ENCODE measurements at regions not wholly inside any gene's neighbourhood (a gene's known extent, or its start where the extent isn't known, plus 50 kb on each side); places are given as distances from the start of the nearest gene placed in this dataset.
A peak's percentile ranks its signal among the peaks of the same experiment; 100 is the strongest.

- no peaks in the 10 kb centered on the region for H3K36me3 Mint-ChIP-seq (ENCODE audit: low read depth)
- H3K9me3 Mint-ChIP-seq = peaks cover 9% of the 10 kb centered on the region; the same call in 1 of the 2 replicates
- no peak overlapping the region for H3K27ac Mint-ChIP-seq
- no peak for DNase-seq
- no peak overlapping the region for H3K4me3 Mint-ChIP-seq
- no peaks in the 10 kb centered on the region for H3K4me1 Mint-ChIP-seq (ENCODE audit: low read depth)
- no peaks in the 10 kb centered on the region for H3K27me3 Mint-ChIP-seq (ENCODE audit: insufficient read depth)
- no peak for TF ChIP-seq CTCF (IDR thresholded peaks at IDR 0.05)
Observed at GRCh38 chr12:85445060-85445938, 165.3 kb downstream of the ALX1 start.

- no peak for DNase-seq
- H3K27me3 Mint-ChIP-seq (ENCODE audit: insufficient read depth) = no peaks in the 10 kb centered on the region
- no peak overlapping the region for H3K27ac Mint-ChIP-seq
- no peaks in the 10 kb centered on the region for H3K4me1 Mint-ChIP-seq (ENCODE audit: low read depth)
- no peaks in the 10 kb centered on the region; the same call in 1 of the 2 replicates for H3K9me3 Mint-ChIP-seq
- H3K4me3 Mint-ChIP-seq = no peak overlapping the region
- no peaks in the 10 kb centered on the region for H3K36me3 Mint-ChIP-seq (ENCODE audit: low read depth)
- TF ChIP-seq CTCF (IDR thresholded peaks at IDR 0.05) = no peak
Observed at GRCh38 chr12:85448031-85448430, 168.0 kb downstream of the ALX1 start.

GRCh38 chr12:85448548-85449139 is 168.6 kb downstream of the ALX1 start:
- Mint-ChIP-seq H3K27me3 (ENCODE audit: insufficient read depth) (no peaks in the 10 kb centered on the region), H3K9me3 (no peaks in the 10 kb centered on the region; the same call in 1 of the 2 replicates), H3K36me3 (ENCODE audit: low read depth) (no peaks in the 10 kb centered on the region), H3K4me1 (ENCODE audit: low read depth) (no peaks in the 10 kb centered on the region), H3K4me3 (no peak overlapping the region), H3K27ac (no peak overlapping the region)
- no peak for DNase-seq
- peak; percentile 72; the same call in 1 of the 2 replicates for TF ChIP-seq CTCF (IDR thresholded peaks at IDR 0.05)

GRCh38 chr12:85457016-85457415 is 177.0 kb downstream of the ALX1 start:
- no peaks in the 10 kb centered on the region for H3K9me3 Mint-ChIP-seq
- no peaks in the 10 kb centered on the region; the same call in 1 of the 2 replicates for H3K27me3 Mint-ChIP-seq (ENCODE audit: insufficient read depth)
- no peaks in the 10 kb centered on the region for H3K36me3 Mint-ChIP-seq (ENCODE audit: low read depth)
- no peak overlapping the region for H3K4me3 Mint-ChIP-seq
- no peak overlapping the region for H3K27ac Mint-ChIP-seq
- DNase-seq = no peak
- H3K4me1 Mint-ChIP-seq (ENCODE audit: low read depth) = no peaks in the 10 kb centered on the region
- no peak for TF ChIP-seq CTCF (IDR thresholded peaks at IDR 0.05)

- Mint-ChIP-seq H3K36me3 (ENCODE audit: low read depth) (no peaks in the 10 kb centered on the region), H3K4me3 (no peak overlapping the region), H3K27me3 (ENCODE audit: insufficient read depth) (peaks cover 2% of the 10 kb centered on the region; the same call in 1 of the 2 replicates), H3K9me3 (no peaks in the 10 kb centered on the region; the same call in 1 of the 2 replicates), H3K4me1 (ENCODE audit: low read depth) (no peaks in the 10 kb centered on the region), H3K27ac (no peak overlapping the region)
- no peak for DNase-seq
- TF ChIP-seq CTCF (IDR thresholded peaks at IDR 0.05) = no peak
Observed at GRCh38 chr12:85461127-85461526, 181.1 kb downstream of the ALX1 start.

All from HFFc6 (cell line).